ENCODE measurements at regions not wholly inside any gene's neighbourhood (a gene's known extent, or its start where the extent isn't known, plus 50 kb on each side); places are given as distances from the start of the nearest gene placed in this dataset.
"Not testable (repeated sequence)": the region's sequence is repeated elsewhere in the genome, so short reads cannot be mapped to it uniquely, and the experiment has no call there.

DNA sequence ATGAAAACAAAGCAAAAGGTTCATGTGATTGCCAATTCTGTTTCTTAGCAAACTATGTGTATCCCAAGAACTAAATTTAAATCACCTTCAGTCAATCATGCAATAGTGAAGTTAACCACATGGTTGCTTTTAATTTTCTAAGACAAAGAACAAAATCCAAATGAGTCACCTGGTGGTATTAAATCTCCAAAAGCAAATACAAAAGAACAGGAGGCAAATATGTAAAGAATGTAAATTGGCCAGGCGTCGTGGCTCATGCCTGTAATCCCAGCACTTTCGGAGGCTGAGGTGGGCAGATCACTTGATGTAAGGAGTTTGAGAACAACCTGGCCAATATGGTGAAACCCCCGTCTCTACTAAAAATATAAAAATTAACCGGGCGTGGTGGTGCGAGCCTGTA is 54.2 kb upstream of the PIK3R4 start:
- DNase-seq, result no peak

GRCh38 chr3:130801473-130801872 is 54.8 kb upstream of the PIK3R4 start:
- DNase-seq, result no peak

GRCh38 chr3:130811557-130811956 is 64.9 kb upstream of the PIK3R4 start:
- peak; percentile 28 for DNase-seq

DNA sequence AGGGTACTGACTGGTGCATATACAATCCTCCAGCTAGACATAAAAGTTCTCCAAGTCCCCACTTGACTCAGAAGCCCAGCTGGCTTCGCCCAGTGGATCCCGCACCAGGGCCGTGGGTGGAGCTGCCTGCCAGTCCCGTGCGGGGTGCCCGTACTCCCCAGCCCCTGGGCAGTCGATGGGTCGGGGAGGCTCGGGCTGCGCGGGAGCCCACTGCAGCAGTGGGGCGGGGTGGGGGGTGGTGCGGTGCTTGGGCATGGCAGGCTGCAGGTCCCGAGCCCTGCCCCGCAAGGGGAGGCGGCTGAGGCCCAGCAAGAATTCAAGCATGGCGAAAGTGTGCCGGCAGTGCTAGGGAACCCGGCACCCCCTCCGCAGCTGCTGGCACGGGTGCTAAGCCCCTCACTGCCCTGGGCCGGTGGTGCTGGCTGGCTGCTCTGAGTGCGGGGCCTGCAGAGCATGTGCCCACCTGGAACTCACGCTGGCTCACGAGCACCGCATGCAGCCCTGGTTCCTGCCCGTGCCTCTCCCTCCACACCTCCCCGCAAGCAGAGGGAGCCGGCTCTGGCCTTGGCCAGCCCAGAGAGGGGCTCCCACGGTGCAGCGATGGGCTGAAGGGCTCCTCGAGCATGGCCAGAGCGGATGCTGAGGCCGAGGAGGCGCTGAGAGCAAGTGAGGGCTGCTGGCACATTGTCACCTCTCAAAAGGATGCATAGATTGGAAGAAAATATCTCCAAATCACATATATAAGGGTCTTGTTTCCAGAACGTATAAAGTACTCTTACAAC is 68.3 kb upstream of the PIK3R4 start:
- DNase-seq, result no peak

DNA sequence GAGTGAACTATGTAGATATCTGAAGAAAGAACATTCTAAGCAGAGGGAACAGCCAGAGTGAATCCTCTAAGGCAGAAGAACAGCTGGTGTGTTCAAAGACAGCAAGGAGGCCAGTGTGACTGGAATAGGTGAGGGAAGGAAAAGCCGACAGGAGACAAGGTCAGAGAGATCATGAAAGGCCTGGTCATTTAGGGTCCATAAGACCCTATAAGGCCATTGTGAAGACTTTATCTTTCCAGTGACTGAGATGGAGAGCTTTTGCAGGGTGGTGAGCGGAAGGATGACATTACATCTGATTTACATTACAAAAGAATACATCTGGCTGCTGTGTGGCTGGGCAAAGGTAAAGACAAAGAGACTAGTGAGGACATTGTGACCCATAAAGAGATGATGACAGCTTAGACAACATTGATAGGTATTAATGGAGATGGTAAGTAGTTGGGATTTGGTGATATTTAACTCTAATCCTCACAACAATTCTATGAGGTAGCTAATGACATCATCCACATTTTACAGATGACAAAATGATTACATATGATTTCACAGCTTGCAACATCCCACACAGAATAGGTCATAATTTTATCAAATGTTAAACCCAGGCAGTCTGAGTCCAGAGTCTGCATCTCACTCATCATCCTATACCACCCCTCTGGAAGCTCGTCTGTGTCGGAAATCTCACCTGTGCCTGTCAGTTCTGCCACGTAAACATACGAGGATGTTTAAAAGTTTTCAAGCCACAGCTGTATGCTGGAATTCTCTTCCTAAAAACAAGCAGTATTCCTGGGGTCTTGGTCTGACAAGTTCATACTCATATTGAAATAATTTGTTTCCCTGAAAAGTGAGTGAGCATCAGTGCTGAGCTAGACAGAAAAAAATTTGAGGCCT is 70.2 kb upstream of the PIK3R4 start:
- peak; percentile 48 for DNase-seq

DNA sequence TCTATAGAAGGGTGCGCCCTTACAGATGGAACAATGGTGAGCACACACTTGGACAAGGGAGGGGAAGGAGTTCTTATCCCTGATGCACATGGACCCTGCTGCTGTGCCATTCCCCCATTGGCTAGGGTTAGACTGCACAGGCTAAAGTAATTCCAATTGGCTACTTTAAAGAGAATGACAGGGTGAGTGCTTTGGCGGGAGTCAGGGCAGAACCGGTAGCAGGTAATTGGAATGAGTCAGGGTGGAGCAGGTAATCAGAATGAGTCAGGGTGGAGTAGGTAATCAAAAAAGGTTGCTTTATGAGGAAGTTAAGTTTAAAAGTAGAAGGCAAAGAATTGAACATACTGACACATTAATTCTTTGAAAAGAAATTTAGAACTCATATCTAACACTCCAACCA is 71.4 kb upstream of the PIK3R4 start:
- DNase-seq, result not testable (repeated sequence)

DNA sequence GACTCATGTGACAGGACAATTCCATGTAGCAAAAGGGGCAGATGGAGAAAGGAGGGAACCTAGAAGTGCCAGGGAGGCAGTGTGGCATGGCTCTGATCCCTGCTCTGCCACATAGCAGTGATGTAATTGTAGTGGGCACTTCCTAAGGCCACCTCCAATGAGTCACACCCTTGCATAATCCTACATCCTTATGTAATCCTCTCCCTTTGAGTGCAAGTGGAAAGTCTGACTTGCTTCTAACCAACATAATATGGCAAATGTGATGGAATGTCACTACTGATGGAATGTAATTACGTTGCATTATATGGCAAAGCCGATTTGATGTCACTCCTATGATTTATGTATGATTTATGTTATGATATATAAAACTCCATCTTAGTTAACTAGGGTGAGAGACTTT is 72.9 kb upstream of the ATP2C1 start:
- DNase-seq, result no peak

GRCh38 chr3:130821806-130822205 is 72.1 kb upstream of the ATP2C1 start:
- DNase-seq, result no peak

DNA sequence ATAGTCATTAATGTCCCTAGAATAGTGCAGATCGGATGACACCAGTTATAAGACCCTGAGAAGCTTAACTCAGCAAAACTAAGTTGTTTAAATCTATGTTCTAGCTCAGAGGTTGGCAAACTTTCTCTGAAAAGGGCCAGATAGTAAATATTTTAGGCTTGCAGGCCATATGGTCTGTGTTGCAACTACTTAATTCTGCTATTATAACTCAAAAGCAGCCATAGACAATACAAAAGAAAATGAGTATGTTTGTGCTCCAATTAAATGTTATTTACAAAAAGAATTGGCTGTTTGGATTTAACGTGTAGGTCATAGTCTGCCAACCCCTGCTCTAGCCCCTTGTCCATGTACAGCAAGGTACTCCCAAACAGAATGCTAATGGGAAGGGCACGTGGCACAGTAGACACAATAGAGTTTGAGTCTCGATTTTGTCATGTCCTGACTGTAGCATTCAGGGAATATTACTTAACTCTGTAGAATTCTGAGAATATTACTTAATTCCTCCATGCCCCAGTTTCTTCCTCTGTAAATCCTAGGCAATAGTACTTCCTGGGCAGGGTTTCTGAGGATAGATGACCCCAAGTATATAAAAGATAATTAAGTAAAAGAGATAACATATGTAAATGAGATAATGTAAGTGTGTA is 70.5 kb upstream of the ATP2C1 start:
- DNase-seq, result peak; percentile 71

GRCh38 chr3:130823996-130824395 is 69.9 kb upstream of the ATP2C1 start:
- DNase-seq, result no peak

- no peak for DNase-seq
These were observed 68.1 kb upstream of the ATP2C1 start for GRCh38 chr3:130825762-130826299.

DNA sequence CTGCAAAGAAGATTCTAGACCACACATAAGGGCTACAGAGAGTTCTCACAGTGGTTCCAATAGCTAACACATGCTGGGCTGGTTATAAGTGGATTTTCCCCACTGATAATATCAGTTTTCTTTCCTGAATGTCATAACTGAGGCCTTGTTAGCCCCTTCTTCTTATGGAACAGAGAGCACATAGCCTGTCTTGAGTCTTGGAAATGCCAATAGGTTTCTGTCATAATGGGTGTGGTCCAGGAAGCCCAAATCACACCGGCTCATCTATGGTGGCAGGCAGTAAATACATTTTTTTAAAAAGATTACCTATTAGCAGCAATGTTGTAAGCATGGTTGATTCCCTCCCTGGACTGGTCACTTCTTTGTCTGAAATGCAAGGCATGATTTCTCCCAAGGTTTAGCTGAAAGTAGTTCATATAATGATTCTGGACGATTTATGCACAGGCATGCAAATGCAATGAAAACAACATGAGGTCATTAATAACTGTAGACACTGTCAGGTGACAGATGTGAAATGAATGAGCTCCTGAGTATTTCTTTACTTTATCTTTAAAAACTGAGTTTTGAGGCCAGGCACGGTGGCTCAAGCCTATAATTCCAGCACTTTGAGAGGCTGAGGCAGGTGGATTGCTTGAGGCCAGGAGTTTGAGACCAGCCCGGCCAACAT is 67.2 kb upstream of the ATP2C1 start:
- DNase-seq, result no peak

GRCh38 chr3:130827486-130827885 is 66.4 kb upstream of the ATP2C1 start:
- no peak for DNase-seq

DNA sequence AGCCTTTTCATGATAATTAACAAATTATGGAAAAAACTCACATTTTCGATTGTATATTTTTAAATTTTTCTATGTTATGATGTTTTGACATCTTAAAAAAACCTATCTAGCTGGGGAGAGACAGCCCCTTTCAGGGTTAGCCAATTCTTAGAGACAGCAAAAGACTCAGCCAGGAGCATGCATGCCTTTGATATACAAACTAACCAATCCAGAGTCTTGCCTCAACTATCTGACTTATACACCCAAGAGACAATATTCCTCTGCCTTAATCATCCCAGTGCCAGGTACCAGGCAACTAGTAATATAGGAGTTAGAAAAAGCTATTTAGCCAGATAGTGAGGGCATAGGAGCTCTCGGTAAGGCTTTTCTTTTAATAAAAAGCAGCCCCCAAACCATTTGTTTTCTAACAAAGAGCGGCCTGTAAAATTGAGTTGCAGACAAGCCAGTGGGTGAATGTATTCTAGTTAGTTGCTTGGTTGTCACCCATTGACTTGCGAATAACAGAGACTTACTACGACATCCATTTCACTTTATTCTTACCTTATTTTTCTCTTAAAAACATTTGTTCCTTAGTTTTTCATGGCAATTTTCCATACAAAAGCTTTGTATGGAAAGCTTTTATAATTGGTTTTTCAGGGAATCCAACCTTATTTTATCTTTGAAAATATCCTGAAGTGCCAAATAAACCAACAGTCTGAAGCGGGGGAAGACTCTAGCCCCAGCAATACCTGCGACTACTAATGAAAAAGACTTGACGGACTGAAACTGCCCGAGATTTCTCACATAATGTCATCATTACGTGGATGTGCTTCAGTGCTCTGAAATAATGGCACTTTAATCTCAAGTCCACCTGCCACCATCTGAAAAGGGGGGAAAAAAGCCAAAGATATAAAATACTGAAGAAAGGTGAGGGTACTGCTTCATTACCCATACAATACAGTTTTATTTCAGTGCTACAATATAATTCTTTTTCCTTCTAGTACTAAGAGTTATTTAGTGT is 64.6 kb upstream of the ATP2C1 start:
- DNase-seq, result no peak

DNA sequence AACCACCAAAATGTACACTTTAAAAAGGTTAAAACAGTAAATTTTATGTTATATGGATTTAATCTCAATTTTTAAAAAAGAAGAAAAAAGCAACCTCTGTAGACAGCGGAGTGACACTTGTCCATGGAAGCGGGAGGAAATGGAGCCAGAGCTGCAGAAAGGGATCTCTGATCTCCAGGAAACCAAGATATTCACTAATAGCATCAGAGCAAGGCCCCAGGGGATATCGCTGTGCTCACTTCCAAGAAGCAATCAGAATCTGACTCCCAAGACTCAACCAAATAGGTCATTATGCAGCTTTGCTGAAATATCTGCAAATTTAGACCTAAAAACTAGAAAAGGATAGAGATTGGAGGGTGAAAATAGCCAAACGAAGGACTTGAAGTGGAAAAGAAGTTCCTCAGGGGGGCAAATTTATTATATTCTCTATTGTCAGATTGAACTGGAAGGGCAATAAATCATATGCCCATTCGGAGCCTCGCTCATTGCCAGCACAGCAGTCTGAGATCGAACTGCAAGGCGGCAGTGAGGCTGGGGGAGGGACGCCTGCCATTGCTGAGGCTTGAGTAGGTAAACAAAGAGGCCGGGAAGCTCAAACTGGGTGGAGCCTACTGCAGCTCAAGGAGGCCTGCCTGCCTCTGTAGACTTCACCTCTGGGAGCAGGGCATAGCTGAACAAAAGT is 62.0 kb upstream of the ATP2C1 start:
- DNase-seq, result peak; percentile 24

- not testable (repeated sequence) for DNase-seq
These were observed 61.5 kb upstream of the ATP2C1 start for GRCh38 chr3:130832401-130832746.

- DNase-seq, result peak; percentile 8
These were observed 59.4 kb upstream of the ATP2C1 start for GRCh38 chr3:130834476-130834875.

- DNase-seq, result no peak
These were observed 58.4 kb upstream of the ATP2C1 start for GRCh38 chr3:130835483-130835882.

DNA sequence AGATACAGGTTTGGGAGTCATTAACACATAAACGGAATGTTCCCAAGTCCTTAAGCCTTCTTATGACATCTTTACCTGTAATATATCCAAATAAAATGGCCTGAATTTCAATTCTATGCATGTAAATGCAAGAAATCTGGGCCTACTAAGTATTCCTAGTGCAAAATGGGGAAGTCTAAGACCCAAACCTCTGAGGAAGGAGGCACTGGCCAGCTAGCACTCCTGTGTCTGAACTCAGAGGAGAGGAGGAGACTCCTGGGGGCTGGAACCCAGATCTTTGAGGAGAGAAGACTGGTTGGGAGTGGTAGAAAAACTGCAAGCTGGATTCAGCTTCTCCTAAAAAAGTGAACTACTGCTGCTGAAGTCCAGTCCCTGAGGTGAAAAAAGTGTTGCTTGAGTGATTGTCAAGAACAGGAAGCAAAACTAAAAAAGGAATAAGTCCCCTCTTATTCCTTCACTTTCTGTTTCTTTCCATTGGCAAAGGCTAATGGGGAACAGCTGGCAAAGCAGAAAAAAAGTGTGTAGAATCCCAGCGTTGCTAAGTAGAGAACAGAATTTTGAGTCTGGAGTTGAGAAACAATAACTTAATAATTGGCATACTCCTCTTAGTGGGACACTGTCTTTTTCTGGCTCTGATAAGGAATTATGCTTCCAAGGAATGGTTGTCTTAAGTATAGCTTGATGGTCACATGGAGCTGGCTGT is 54.8 kb upstream of the ATP2C1 start:
- DNase-seq, result peak; percentile 7

GRCh38 chr3:130839813-130840212 is 54.1 kb upstream of the ATP2C1 start:
- DNase-seq, result peak; percentile 56

All from NCI-H69 (cell line).